HG02678 (cell line): ENCODE measurements at regions not wholly inside any gene's neighbourhood (a gene's known extent, or its start where the extent isn't known, plus 50 kb on each side); places are given as distances from the start of the nearest gene placed in this dataset.

Experiments
- ATAC-seq: cut with Tn5 transposase; IDR thresholded peaks from one replicate; pipeline ENCODE4 v1.9.1; 2021; ENCODE audit warnings: mild to moderate bottlenecking, moderate library complexity; ENCODE audit not compliant: unreplicated experiment

GRCh38 chr3:459311-459670 lies 262.7 kb downstream of the CHL1 start:
- ATAC-seq: no peak

DNA sequence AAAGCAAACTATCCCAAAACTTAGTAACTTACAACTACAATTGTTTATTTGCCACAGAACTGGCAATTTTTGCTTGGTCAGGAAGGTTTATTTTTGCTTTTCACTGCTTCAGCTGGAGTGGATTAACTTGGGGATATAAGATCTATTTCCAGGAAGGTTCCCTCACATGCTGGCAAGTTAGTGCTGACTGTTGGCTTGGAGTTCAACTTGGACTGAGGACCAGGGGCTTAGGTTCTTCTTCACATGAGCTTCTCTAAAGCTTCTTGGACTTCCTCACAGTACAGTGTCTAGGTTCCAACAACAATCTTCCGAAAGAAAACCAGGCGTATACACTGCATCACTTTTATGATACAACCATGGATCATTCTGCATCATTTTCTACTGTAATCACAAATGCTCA lies 264.4 kb downstream of the CHL1 start:
- ATAC-seq: no peak

DNA sequence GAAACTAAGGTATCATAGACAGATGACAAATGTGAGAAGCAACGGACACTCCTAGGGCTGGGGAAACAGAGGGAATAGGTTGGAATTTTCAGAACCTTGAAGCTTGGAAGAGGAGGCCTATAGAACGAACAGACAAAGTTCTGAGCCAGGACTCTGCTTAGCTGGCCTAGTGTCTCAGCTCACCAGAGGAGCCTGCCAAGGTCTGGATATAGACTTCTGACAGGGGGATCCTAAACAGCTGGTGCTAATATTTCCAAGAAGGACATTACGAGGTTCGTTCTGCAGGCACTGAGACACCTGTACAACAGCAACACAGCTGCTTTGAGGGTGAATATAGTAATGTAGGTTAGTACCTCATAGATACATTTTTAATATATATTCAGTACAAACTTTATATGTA lies 266.3 kb downstream of the CHL1 start:
- ATAC-seq: no peak

DNA sequence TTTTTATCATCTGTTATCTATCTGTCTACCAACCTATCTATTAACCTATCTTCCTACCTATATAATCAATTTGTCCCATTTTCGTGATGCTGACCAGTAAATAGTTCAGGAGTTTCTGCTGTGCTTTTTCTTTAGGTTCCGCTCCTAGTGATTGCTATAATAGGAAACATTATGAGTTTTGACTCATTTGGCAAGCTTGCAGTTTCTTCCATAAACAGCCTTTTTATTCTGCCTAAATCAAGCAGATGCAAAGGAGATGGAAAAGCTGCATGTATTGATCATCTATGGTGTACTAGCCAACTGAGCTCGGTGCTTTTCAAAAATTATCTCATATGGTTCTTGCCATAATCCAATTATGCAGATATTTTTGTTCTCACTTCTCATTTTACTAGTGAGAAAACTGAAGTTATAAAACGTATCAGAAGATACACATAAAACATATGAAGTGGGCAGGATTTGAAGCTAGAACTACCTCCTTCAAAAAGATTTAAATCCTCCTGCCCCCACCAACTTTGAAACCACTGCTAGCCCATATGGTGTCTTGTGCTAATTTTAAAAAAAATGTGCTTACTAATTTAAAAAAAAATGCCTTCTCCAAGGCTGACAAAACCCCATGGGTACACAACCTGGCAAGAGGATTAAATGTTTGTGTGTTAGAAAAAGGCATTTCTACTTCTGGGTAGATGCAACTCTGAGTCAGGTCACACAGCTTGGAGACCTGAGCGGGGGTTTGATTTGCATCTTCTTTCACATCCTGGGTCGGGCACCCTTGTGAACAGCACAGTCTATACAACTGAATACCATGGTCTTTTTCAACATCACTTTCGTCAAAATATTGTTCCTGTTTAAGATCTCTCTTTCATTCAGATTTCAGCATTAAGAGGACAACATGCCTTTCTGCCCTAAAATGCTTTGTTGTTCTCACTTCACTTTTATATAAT lies 267.0 kb downstream of the CHL1 start:
- ATAC-seq: peak; percentile 99

DNA sequence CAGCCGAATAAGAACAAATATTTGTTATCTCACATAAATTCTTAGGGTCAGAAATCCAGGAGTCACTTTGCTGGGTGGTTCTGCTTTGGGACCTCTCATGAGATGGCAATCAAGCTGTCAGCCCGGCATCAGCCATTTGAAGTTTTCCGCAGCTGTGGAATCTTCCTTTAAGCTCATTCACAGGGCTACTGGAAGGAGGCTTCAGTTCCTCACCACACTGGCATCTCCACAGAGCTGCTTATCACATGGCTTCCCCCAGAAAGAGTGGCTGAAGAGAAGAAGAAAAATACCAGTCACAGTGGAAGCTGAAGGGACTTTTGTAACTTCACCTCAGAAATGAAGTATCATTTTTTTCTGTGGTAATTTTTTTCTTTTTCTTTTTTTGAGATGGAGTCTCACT lies 267.7 kb downstream of the CHL1 start:
- peak; percentile 18 for ATAC-seq

DNA sequence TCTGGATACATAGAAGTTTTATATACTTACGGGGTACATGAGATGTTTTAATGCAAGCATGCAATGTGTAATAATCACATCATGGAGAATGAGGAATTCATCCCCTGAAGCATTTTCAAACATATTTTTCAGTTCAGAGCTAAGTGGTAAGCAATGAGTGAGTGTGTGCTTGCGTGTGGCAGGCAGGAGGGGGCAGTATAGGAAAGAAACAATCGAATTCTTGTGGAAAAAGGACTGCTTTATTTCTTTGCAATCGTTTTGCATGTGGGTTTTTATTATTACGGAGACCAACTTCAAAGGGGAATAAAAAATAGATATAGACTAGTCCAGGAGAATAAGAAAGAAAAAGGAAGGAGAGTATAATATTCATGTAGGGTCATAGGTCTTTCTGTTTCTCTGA lies 271.6 kb downstream of the CHL1 start:
- ATAC-seq: peak; percentile 30

DNA sequence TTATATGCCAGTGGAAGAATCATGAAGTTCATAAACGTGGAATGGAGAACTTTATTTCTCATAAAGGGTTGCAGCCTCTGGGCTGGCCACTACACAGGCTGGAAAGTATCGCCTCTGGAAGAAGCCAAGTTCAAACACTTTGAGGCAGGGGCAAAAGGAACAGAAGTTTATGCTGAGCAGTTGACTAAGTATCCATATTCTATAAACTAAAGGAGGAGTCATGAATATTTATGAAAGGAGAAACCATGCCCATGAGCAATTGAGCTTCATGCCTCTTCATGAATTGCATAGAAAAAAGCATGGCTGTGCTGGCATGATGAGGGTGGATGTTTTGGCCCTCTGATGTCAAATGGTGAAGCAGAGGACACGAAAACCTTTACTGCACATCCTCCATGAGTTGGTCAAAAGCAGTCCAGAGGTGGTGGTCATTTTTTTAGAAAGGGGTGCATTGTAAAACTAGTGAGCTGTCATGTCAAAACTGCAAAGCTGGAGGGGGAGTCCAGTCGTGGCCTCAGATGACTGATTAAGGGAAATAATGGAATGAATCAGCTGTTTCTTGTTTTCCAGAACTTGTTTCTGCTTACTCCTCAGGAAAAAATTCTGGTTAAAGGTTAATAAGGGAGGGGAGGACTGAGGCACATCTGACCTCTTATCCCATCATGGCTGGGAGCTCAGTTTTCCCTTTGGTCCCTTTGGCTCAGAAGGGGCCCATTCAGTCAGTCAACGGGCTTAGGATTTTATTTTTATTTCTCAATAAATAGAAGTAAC lies 276.7 kb downstream of the CHL1 start:
- no peak for ATAC-seq

GRCh38 chr3:474828-475227 lies 278.3 kb downstream of the CHL1 start:
- no peak for ATAC-seq

DNA sequence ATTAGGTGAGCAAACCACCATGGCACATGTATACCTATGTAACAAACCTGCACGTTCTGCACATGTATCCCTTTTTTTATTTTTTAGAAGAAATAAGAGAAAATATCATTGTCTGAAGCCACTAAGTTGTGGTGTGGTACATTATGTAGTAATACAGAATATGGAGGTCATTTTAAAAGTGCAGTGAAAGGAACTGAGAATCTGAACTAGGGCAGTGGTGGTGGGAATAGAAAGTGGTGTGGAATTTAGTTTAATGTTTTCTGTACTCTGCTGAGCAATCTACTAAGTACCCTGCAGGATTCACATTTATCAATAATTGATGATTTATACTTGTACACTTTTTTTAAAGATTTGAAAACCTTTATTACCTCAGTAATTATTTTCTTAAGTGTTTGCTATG lies 283.5 kb downstream of the CHL1 start:
- peak; percentile 48 for ATAC-seq

DNA sequence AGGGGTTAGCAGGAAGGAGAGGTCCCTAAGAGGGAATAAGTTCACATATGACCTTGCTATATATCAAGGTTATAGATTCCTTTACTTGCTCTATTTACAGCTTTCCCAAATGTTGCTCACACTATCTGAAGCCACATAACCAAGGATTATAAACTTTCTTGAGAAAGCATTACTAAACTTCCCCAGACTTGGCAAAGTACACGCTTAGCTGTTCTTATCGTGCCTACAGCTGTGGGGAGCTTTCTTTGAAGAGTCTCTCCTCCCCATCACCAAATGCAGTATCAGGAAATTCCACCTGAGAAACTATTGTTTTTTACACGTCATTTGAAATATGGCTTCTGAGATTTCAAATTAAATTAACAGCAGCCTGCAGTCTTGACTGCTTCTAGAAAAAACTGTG lies 284.5 kb downstream of the CHL1 start:
- ATAC-seq: no peak

DNA sequence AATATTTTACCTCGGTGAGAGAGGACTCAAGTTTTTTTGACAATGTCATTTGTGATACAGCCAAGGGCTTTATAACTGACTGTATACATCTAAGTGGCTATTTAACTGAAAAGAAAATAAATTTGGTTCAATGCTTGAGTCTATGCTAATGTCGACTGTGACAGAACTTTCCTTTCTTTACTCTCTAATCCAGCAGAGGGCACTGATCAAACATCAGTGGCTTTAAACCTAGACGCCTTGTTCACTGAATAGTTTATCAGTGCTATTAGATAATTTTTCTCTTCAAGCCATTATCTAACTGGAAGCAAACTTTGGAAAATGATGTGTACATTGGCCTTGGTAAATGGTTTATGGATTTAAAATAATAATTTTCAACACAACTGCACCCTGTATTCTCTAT lies 285.1 kb downstream of the CHL1 start:
- no peak for ATAC-seq

GRCh38 chr3:482479-482878 lies 285.9 kb downstream of the CHL1 start:
- no peak for ATAC-seq

GRCh38 chr3:484341-484740 lies 287.8 kb downstream of the CHL1 start:
- ATAC-seq: no peak

DNA sequence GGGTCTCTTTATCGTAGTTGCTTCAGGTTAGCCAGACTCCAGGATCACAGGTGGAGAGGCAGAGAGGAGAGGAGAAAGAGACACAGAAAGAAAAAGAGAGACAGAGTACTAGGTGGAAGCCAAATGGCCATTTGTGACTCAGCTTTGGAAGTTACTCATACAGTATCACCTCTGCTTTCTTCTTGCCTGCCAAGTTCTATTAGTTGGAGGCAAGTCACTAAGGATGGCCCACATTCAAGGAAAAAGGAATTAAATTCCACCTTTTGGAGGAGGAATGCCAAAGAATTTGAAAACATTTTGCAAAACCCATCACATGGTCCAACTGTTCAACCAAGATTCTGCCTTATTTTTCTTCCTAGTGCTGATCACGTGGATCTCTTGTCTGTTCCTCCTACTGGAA lies 291.1 kb downstream of the CHL1 start:
- no peak for ATAC-seq

DNA sequence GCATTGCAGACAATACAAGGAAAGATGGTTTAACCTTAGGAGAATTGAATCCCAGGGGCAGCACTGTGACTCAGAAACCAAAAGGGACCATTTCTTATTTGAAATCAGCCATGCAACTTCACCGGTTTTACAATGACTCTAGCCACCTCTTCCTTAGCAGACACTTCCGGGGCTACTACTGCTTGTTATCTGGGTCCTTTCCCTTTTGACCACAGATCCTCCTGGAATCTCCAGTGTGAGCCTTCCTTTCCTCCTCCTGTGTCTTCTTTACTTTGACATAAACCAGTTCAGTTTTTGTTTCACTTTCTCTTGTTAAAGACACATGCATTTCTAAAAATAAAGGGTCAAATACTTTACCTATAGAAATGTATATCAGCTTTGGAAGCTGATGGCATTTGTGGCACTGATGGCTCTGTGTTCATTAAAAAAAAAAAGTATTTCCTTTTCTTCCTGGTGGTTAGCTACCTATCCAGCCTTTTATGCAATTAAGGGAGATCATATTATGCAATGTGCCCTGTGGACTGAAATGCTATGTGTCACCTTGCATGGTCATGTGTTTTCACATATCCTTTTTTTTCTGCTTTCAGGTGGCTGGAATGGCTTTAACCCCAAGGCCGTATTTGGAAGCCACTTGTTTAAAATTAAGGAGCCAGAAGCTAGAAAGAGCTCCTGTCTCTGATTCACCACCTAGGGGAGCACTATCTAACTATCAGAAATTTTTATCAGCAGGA lies 296.2 kb downstream of the CHL1 start:
- ATAC-seq: peak; percentile 65

- no peak for ATAC-seq
Observed at GRCh38 chr3:494190-494589, 297.6 kb downstream of the CHL1 start.

GRCh38 chr3:498487-498886 lies 301.9 kb downstream of the CHL1 start:
- ATAC-seq: no peak

DNA sequence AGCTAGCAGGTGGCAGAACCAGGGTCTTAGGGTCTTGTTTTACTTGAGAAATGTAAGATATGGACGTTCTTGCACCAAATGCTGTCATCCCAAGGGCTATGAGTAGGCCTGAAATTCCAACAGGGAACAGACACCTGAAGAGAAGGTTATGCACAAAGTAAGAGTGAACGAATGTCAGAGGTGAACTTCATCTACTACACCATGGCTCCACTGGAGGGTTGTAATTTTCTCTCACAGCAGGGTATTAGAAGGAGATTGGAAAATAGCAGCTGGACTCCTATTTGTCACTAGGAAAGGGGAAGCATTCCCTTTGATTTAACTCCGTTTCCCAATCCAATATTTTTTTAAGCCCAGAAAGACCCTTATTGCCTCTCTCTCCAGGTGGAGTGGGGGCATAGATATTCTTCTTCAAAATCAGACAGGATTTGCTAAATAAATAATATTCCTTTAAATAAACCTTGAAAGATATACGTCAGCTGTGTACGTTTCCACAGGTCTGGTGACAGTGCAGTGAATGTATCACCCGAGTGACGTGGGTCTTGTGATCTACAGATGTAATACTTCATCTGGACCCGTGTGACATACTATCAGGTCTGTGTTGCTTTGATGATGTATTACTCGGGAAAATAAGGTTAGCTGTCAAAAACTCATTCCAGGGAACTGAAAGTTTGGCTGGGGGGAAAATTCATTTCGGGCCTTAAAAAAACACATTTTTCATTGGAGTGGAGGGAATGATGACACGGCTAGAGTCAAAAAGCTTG lies 302.6 kb downstream of the CHL1 start:
- no peak for ATAC-seq

- no peak for ATAC-seq
Observed at GRCh38 chr3:502486-502885, 305.9 kb downstream of the CHL1 start.

DNA sequence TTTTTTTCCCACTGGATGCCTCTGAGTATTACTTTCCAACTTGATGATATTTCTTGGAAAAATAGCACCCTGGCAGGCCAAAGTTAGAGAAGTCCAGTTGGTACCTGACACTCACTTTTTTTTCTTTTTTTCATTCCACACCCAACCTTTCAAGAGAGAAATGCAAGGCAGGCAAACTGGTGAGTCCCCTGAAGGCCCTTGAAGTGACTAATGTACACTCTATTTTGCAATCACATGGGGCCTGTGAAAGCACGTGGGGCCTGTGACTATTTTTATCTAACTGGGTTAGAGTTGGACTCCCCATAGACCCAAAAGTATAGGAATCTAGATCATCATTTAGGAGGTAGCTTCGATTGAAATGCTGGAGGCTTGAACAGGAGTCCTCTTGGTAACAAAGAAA lies 316.7 kb downstream of the CHL1 start:
- ATAC-seq: no peak

DNA sequence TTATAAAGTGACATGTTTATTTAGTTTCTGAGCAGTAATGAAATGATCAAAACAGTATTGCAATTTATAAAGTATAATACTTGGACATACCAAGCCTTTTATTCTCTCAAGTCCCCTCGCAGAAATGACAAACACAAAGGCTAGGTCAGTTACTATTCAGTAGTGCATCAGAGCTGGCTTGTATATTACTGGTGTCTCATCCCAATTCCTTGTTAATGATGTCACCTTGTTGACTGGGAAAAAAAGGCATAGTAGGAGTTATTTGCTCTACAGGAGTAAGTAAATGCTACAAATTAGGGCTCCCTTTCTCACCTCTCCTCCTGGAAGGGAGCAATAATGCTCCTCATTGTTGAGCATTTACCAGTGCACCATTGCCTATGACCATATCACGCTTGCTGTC lies 317.6 kb downstream of the CHL1 start:
- ATAC-seq: no peak
